ES-I3 (cell line): ENCODE measurements at regions not wholly inside any gene's neighbourhood (a gene's known extent, or its start where the extent isn't known, plus 50 kb on each side); places are given as distances from the start of the nearest gene placed in this dataset.

Experiments
- H3K36me3 ChIP-seq: 2 replicates; pipeline ENCODE4 v1.6.1; 2013; ENCODE audit warnings: mild to moderate bottlenecking, low read length, control low read depth, moderate library complexity; ENCODE audit not compliant: insufficient read depth
- H3K4me1 ChIP-seq: 2 replicates; pipeline ENCODE4 v1.6.1; 2013; ENCODE audit warnings: mild to moderate bottlenecking, control low read depth, low read length; ENCODE audit not compliant: insufficient read depth
- H3K9ac ChIP-seq: 2 replicates; pipeline ENCODE4 v1.6.1; 2013; ENCODE audit warnings: low read depth, mild to moderate bottlenecking, low read length, moderate library complexity
- H3K9me3 ChIP-seq: 2 replicates; pipeline ENCODE4 v1.6.1; 2013; ENCODE audit warnings: mild to moderate bottlenecking, low read length, moderate library complexity; ENCODE audit not compliant: control insufficient read depth, insufficient read depth

GRCh38 chr6:6901205-6901719 lies 206.5 kb upstream of the RREB1 start:
- Histone ChIP-seq H3K36me3 (no peaks in the 10 kb centered on the region), H3K9ac (no peak overlapping the region), H3K4me1 (0 out of 2 replicates have a peak, but pooled peaks cover 2% of the 10 kb centered on the region), H3K9me3 (no peaks in the 10 kb centered on the region)

GRCh38 chr6:6901945-6902344 lies 205.8 kb upstream of the RREB1 start:
- Histone ChIP-seq H3K9me3 (no peaks in the 10 kb centered on the region), H3K4me1 (0 out of 2 replicates have a peak, but pooled peaks cover 2% of the 10 kb centered on the region), H3K9ac (no peak overlapping the region), H3K36me3 (no peaks in the 10 kb centered on the region)

GRCh38 chr6:6905961-6906518 lies 201.7 kb upstream of the RREB1 start:
- H3K4me1 ChIP-seq, result no peaks in the 10 kb centered on the region
- H3K9me3 ChIP-seq, result no peaks in the 10 kb centered on the region
- H3K9ac ChIP-seq, result no peak overlapping the region
- H3K36me3 ChIP-seq, result no peaks in the 10 kb centered on the region

GRCh38 chr6:6906570-6907213 lies 201.1 kb upstream of the RREB1 start:
- no peaks in the 10 kb centered on the region for H3K4me1 ChIP-seq

GRCh38 chr6:6907286-6907685 lies 200.5 kb upstream of the RREB1 start:
- H3K9ac ChIP-seq, result no peak overlapping the region

More at GRCh38 chr6:6906570-6907213, 201.1 kb upstream of the RREB1 start:
- Histone ChIP-seq H3K9ac (no peak overlapping the region), H3K36me3 (no peaks in the 10 kb centered on the region), H3K9me3 (no peaks in the 10 kb centered on the region)

GRCh38 chr6:6908121-6908520 lies 199.6 kb upstream of the RREB1 start:
- H3K36me3 ChIP-seq, result no peaks in the 10 kb centered on the region
- no peak overlapping the region for H3K9ac ChIP-seq
- H3K9me3 ChIP-seq, result no peaks in the 10 kb centered on the region
- no peaks in the 10 kb centered on the region for H3K4me1 ChIP-seq

More at GRCh38 chr6:6907286-6907685, 200.5 kb upstream of the RREB1 start:
- Histone ChIP-seq H3K4me1 (no peaks in the 10 kb centered on the region), H3K36me3 (no peaks in the 10 kb centered on the region), H3K9me3 (no peaks in the 10 kb centered on the region)

- Histone ChIP-seq H3K9me3 (no peaks in the 10 kb centered on the region), H3K9ac (no peak overlapping the region), H3K4me1 (no peaks in the 10 kb centered on the region), H3K36me3 (no peaks in the 10 kb centered on the region)
These were observed 198.7 kb upstream of the RREB1 start for GRCh38 chr6:6909111-6909510.

GRCh38 chr6:6910734-6911295 lies 196.9 kb upstream of the RREB1 start:
- H3K9me3 ChIP-seq, result no peaks in the 10 kb centered on the region

GRCh38 chr6:6911391-6911790 lies 196.4 kb upstream of the RREB1 start:
- no peaks in the 10 kb centered on the region for H3K36me3 ChIP-seq
- H3K9me3 ChIP-seq, result no peaks in the 10 kb centered on the region
- H3K9ac ChIP-seq, result no peak overlapping the region
- peaks cover 5% of the 10 kb centered on the region; the same call in 1 of the 2 replicates for H3K4me1 ChIP-seq

More at GRCh38 chr6:6910734-6911295, 196.9 kb upstream of the RREB1 start:
- Histone ChIP-seq H3K9ac (no peak overlapping the region), H3K36me3 (no peaks in the 10 kb centered on the region), H3K4me1 (no peaks in the 10 kb centered on the region; the same call in 1 of the 2 replicates)

GRCh38 chr6:6912817-6913744 lies 194.7 kb upstream of the RREB1 start:
- Histone ChIP-seq H3K9ac (no peak overlapping the region), H3K4me1 (peaks cover 8% of the 10 kb centered on the region; the same call in 1 of the 2 replicates), H3K36me3 (no peaks in the 10 kb centered on the region), H3K9me3 (no peaks in the 10 kb centered on the region)

GRCh38 chr6:6915219-6915618 lies 192.5 kb upstream of the RREB1 start:
- no peaks in the 10 kb centered on the region for H3K9me3 ChIP-seq
- no peaks in the 10 kb centered on the region for H3K36me3 ChIP-seq
- H3K4me1 ChIP-seq, result peaks cover 8% of the 10 kb centered on the region; the same call in 1 of the 2 replicates
- H3K9ac ChIP-seq, result no peak overlapping the region

- Histone ChIP-seq H3K9ac (no peak overlapping the region), H3K4me1 (peaks cover 8% of the 10 kb centered on the region; the same call in 1 of the 2 replicates)
These were observed 191.8 kb upstream of the RREB1 start for GRCh38 chr6:6915813-6916547.

GRCh38 chr6:6916598-6916997 lies 191.2 kb upstream of the RREB1 start:
- no peak overlapping the region for H3K9ac ChIP-seq
- no peaks in the 10 kb centered on the region for H3K36me3 ChIP-seq

More at GRCh38 chr6:6915813-6916547, 191.8 kb upstream of the RREB1 start:
- Histone ChIP-seq H3K9me3 (no peaks in the 10 kb centered on the region), H3K36me3 (no peaks in the 10 kb centered on the region)

More at GRCh38 chr6:6916598-6916997, 191.2 kb upstream of the RREB1 start:
- H3K9me3 ChIP-seq, result no peaks in the 10 kb centered on the region
- H3K4me1 ChIP-seq, result peaks cover 8% of the 10 kb centered on the region; the same call in 1 of the 2 replicates
